IPS-20b (cell line): ENCODE measurements at regions not wholly inside any gene's neighbourhood (a gene's known extent, or its start where the extent isn't known, plus 50 kb on each side); places are given as distances from the start of the nearest gene placed in this dataset.

Experiments used
- H3K27ac ChIP-seq: one replicate; pipeline ENCODE4 v1.5.1; 2013; ENCODE audit warnings: low read length
- H3K27me3 ChIP-seq: 2 replicates; pipeline ENCODE4 v1.6.1; 2013; ENCODE audit warnings: mild to moderate bottlenecking, low read length, inconsistent platforms; ENCODE audit not compliant: insufficient read depth
- H3K36me3 ChIP-seq: 2 replicates; pipeline ENCODE4 v1.6.1; 2013; ENCODE audit warnings: low read depth, mild to moderate bottlenecking, inconsistent platforms, low read length, moderate library complexity; ENCODE audit not compliant: insufficient read depth
- H3K4me1 ChIP-seq: 2 replicates; pipeline ENCODE4 v1.6.1; 2013; ENCODE audit warnings: mild to moderate bottlenecking, control low read depth, inconsistent platforms, low read length, moderate library complexity; ENCODE audit not compliant: insufficient read depth
- H3K4me3 ChIP-seq: 2 replicates; pipeline ENCODE4 v1.5.1; 2013; ENCODE audit warnings: mild to moderate bottlenecking, low read length, inconsistent platforms
- H3K9ac ChIP-seq: 2 replicates; pipeline ENCODE4 v1.6.1; 2013; ENCODE audit warnings: low read depth, mild to moderate bottlenecking, inconsistent platforms, low read length, moderate library complexity
- H3K9me3 ChIP-seq: 2 replicates; pipeline ENCODE4 v1.6.1; 2013; ENCODE audit warnings: mild to moderate bottlenecking, low read depth, low read length, inconsistent platforms; ENCODE audit not compliant: insufficient read depth

DNA sequence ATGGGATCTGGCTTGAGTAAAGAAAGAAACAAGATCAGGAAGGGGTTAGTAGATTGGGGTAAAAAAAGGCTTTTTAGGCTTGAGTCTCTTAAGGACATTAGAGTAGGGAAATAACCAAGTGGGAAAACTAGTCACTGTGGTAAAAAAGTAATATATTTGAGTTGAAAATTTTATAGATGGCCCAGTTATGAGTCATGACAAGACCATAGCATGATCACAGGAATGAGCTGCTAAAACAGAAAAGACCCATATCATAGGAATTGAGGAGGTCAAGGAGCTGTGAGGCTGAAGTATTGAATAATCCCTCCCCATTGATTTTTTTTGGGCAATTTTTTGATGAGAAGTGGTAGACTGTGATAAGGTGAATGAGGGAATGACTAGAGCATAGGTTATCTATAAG is 69.2 kb upstream of the TBC1D5 start:
- Histone ChIP-seq H3K27ac (no peak overlapping the region), H3K9ac (no peak overlapping the region), H3K27me3 (no peaks in the 10 kb centered on the region), H3K9me3 (no peaks in the 10 kb centered on the region), H3K36me3 (no peaks in the 10 kb centered on the region), H3K4me1 (no peaks in the 10 kb centered on the region), H3K4me3 (no peak overlapping the region)

- Histone ChIP-seq H3K27ac (no peak overlapping the region), H3K9me3 (no peaks in the 10 kb centered on the region), H3K9ac (no peak overlapping the region), H3K4me1 (no peaks in the 10 kb centered on the region), H3K36me3 (no peaks in the 10 kb centered on the region), H3K27me3 (no peaks in the 10 kb centered on the region), H3K4me3 (no peak overlapping the region)
These were observed 68.3 kb upstream of the TBC1D5 start for GRCh38 chr3:17810759-17811158.

GRCh38 chr3:17808994-17809393 is 66.6 kb upstream of the TBC1D5 start:
- H3K27ac ChIP-seq: no peak overlapping the region
- H3K27me3 ChIP-seq: no peaks in the 10 kb centered on the region
- no peaks in the 10 kb centered on the region for H3K9me3 ChIP-seq
- H3K4me1 ChIP-seq: no peaks in the 10 kb centered on the region
- H3K4me3 ChIP-seq: no peak overlapping the region
- no peak overlapping the region for H3K9ac ChIP-seq
- H3K36me3 ChIP-seq: no peaks in the 10 kb centered on the region

GRCh38 chr3:17806876-17807275 is 64.4 kb upstream of the TBC1D5 start:
- Histone ChIP-seq H3K4me3 (no peak overlapping the region), H3K27me3 (no peaks in the 10 kb centered on the region), H3K9ac (no peak overlapping the region), H3K9me3 (no peaks in the 10 kb centered on the region), H3K36me3 (no peaks in the 10 kb centered on the region), H3K27ac (no peak overlapping the region), H3K4me1 (no peaks in the 10 kb centered on the region)

- H3K4me3 ChIP-seq: no peak overlapping the region
- H3K27ac ChIP-seq: no peak overlapping the region
- H3K9ac ChIP-seq: no peak overlapping the region
- H3K9me3 ChIP-seq: no peaks in the 10 kb centered on the region
- no peaks in the 10 kb centered on the region for H3K36me3 ChIP-seq
- H3K27me3 ChIP-seq: no peaks in the 10 kb centered on the region
- no peaks in the 10 kb centered on the region for H3K4me1 ChIP-seq
These were observed 63.8 kb upstream of the TBC1D5 start for GRCh38 chr3:17806201-17806600.

DNA sequence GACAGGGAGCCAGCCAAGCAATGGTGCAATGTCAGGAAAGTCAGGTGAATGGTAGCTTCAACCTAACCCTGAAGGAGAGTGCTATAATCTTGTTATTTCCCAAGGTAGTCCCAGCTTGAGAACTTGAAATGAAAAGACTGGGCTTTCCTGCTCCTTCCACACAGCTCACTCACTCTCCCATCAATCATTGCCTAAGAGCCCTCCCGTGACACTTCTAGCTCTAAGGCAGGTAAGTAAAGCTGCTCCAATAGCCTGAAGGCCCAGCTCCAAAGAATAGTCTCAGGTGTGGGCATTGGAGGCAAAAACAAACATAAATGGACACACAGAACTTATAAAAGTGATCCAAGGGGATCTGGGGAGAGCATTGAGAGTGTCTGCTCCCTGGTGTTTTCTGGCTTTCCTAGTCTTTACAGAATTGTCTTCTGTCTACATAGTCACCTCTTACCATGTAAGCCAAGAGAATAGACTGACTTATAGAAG is 63.1 kb upstream of the TBC1D5 start:
- no peak overlapping the region for H3K27ac ChIP-seq
- H3K4me1 ChIP-seq: no peaks in the 10 kb centered on the region
- no peak overlapping the region for H3K4me3 ChIP-seq
- no peaks in the 10 kb centered on the region for H3K9me3 ChIP-seq
- no peak overlapping the region for H3K9ac ChIP-seq
- H3K27me3 ChIP-seq: no peaks in the 10 kb centered on the region
- no peaks in the 10 kb centered on the region for H3K36me3 ChIP-seq

GRCh38 chr3:17802950-17803349 is 60.5 kb upstream of the TBC1D5 start:
- H3K4me1 ChIP-seq: no peaks in the 10 kb centered on the region
- H3K4me3 ChIP-seq: no peak overlapping the region
- H3K27me3 ChIP-seq: no peaks in the 10 kb centered on the region
- H3K9ac ChIP-seq: no peak overlapping the region
- H3K9me3 ChIP-seq: no peaks in the 10 kb centered on the region
- H3K36me3 ChIP-seq: no peaks in the 10 kb centered on the region
- H3K27ac ChIP-seq: no peak overlapping the region

DNA sequence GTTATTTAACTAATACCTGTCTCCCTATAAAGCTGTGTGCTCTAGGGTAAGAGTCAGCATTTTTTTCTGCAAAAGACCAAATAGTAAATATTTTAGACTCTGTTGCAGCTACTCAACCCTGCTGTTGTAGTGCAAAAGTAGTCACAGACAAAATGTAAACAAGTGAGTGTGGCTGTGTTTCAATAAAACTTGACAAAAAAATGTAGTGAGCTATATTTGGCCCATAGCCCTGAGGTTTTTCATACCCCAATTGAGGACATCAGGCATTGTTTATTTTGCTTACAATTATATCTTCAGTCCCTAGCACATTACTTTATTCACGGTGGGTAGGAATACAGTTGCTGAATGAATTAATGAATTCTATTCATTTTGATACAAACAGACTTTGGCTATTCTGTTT is 58.7 kb upstream of the TBC1D5 start:
- H3K36me3 ChIP-seq: no peaks in the 10 kb centered on the region
- no peak overlapping the region for H3K4me3 ChIP-seq
- H3K27me3 ChIP-seq: no peaks in the 10 kb centered on the region
- H3K9me3 ChIP-seq: no peaks in the 10 kb centered on the region
- H3K9ac ChIP-seq: no peak overlapping the region
- no peaks in the 10 kb centered on the region for H3K4me1 ChIP-seq
- H3K27ac ChIP-seq: no peak overlapping the region

DNA sequence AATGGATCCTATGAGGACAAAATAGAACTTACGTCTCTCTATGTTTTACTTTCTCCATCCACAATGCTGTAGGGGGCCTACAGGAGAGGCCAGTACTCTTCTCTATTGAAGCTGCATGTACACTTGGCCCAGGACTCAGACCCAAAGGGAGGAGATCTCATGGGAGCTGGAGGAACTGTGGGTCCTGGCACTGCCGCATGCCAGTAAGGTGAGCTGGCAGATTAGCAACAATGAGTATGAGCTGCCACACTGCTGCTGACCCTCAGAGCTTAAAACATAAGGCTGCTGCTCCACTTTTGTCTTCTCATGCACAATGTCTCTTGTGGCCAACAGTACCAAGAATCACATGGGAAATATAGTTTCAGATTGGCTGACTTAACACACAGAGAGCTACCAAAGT is 57.8 kb upstream of the TBC1D5 start:
- H3K36me3 ChIP-seq: no peaks in the 10 kb centered on the region
- no peaks in the 10 kb centered on the region for H3K27me3 ChIP-seq
- no peak overlapping the region for H3K4me3 ChIP-seq
- H3K4me1 ChIP-seq: no peaks in the 10 kb centered on the region
- H3K9me3 ChIP-seq: no peaks in the 10 kb centered on the region
- no peak overlapping the region for H3K27ac ChIP-seq
- no peak overlapping the region for H3K9ac ChIP-seq

GRCh38 chr3:17799312-17799711 is 56.9 kb upstream of the TBC1D5 start:
- no peak overlapping the region for H3K27ac ChIP-seq
- H3K36me3 ChIP-seq: no peaks in the 10 kb centered on the region
- no peaks in the 10 kb centered on the region for H3K27me3 ChIP-seq
- no peak overlapping the region for H3K9ac ChIP-seq
- no peaks in the 10 kb centered on the region for H3K4me1 ChIP-seq
- H3K4me3 ChIP-seq: no peak overlapping the region
- no peaks in the 10 kb centered on the region for H3K9me3 ChIP-seq

- H3K4me3 ChIP-seq: no peak overlapping the region
- H3K27me3 ChIP-seq: no peaks in the 10 kb centered on the region
- H3K4me1 ChIP-seq: no peaks in the 10 kb centered on the region
- no peaks in the 10 kb centered on the region for H3K36me3 ChIP-seq
- H3K9ac ChIP-seq: no peak overlapping the region
- H3K9me3 ChIP-seq: no peaks in the 10 kb centered on the region; the same call in 1 of the 2 replicates
- no peak overlapping the region for H3K27ac ChIP-seq
These were observed 55.6 kb upstream of the TBC1D5 start for GRCh38 chr3:17798000-17798399.

- Histone ChIP-seq H3K27me3 (no peaks in the 10 kb centered on the region), H3K9ac (no peak overlapping the region), H3K4me1 (no peaks in the 10 kb centered on the region), H3K36me3 (no peaks in the 10 kb centered on the region), H3K9me3 (no peaks in the 10 kb centered on the region; the same call in 1 of the 2 replicates), H3K27ac (no peak overlapping the region), H3K4me3 (no peak overlapping the region)
These were observed 53.3 kb upstream of the TBC1D5 start for GRCh38 chr3:17795711-17796110.

DNA sequence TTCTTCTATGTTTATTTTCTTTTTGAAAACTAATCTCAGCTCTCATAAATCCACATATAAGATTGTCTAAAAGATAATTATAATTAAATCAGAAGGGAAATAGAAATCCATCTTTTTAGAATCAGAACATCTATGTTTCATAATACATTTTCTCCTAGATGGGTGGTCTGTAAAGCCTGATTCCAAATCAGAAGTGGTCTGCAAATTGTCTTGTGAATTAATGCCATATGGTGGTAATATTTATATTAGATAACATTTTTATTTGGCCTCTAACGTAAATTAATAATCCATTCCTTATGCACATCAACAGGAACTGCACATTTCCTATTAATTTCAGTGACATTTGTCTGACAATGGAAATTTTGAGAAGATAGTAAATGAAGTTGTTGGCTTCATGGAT is 52.8 kb upstream of the TBC1D5 start:
- Histone ChIP-seq H3K4me1 (no peaks in the 10 kb centered on the region), H3K36me3 (no peaks in the 10 kb centered on the region), H3K27ac (no peak overlapping the region), H3K9me3 (no peaks in the 10 kb centered on the region; the same call in 1 of the 2 replicates), H3K27me3 (no peaks in the 10 kb centered on the region), H3K4me3 (no peak overlapping the region), H3K9ac (no peak overlapping the region)
